Neutrophil (primary cell): ENCODE measurements at regions not wholly inside any gene's neighbourhood (a gene's known extent, or its start where the extent isn't known, plus 50 kb on each side); places are given as distances from the start of the nearest gene placed in this dataset.

Source experiments
- H3K27ac ChIP-seq: fragments of 200-600 bp; sonication (generic); 2 replicates; pipeline ENCODE4 v1.5.1; 2016; ENCODE audit warnings: mild to moderate bottlenecking, moderate library complexity
- H3K27me3 ChIP-seq: fragments of 200-600 bp; sonication (generic); 2 replicates; pipeline ENCODE4 v1.6.0; 2016; ENCODE audit warnings: mild to moderate bottlenecking
- H3K36me3 ChIP-seq: fragments of 200-600 bp; sonication (generic); 2 replicates; pipeline ENCODE4 v1.5.1; 2017
- H3K4me1 ChIP-seq, 2 experiments: fragments of 200-600 bp in 1 of 2; sonication (generic) in 1 of 2; 1 replicate in 1 of 2; 2 replicates in 1 of 2; pipeline versions ENCODE4 v1.5.1 to v1.6.1; 2013 to 2016; ENCODE audit warnings: low read depth in 1 of 2, low read length in 1 of 2, mild to moderate bottlenecking in 1 of 2, moderate library complexity in 1 of 2; ENCODE audit not compliant: control insufficient read depth in 1 of 2, insufficient read depth in 1 of 2
- H3K4me3 ChIP-seq, 2 experiments: fragments of 200-600 bp in 1 of 2; sonication (generic) in 1 of 2; 1 replicate in 1 of 2; 2 replicates in 1 of 2; pipeline ENCODE4 v1.5.1; 2013 to 2016; ENCODE audit warnings: low read depth in 1 of 2, low read length in 1 of 2, mild to moderate bottlenecking in 1 of 2, moderate library complexity in 1 of 2
- H3K9me3 ChIP-seq: fragments of 200-600 bp; sonication (generic); 2 replicates; pipeline ENCODE4 v1.5.1; 2016
- TF ChIP-seq, protein P1 (sequence below): fragments of 200-600 bp; sonication (generic); IDR thresholded peaks from 2 replicates; pipeline ENCODE4 v1.5.1; 2016; ENCODE audit warnings: antibody characterized with exemption

DNA sequence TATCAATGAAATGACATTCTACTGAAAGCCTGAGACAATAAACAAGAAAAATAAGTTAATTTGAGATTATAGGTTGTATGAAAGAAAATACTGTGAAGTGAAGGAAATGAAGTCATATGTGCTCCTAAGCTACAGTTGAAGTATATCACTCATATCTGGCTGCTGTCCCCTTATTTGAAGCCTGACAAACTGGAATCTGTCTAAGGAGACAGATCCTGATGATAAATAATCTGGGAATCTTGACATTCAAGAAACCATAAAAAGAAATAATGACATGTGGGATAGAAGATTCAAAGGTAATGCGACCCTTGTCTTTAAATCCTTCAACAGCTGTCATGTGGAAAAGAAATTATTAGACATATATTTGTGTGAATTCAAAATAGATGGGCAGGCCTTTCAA lies 424.5 kb upstream of the LMCD1 start:
- Histone ChIP-seq H3K4me1 (no peaks in the 10 kb centered on the region), H3K36me3 (no peaks in the 10 kb centered on the region), H3K9me3 (no peaks in the 10 kb centered on the region), H3K27ac (no peak overlapping the region), H3K4me3 (no peak overlapping the region), H3K27me3 (no peaks in the 10 kb centered on the region)
- TF ChIP-seq, protein P1, sequence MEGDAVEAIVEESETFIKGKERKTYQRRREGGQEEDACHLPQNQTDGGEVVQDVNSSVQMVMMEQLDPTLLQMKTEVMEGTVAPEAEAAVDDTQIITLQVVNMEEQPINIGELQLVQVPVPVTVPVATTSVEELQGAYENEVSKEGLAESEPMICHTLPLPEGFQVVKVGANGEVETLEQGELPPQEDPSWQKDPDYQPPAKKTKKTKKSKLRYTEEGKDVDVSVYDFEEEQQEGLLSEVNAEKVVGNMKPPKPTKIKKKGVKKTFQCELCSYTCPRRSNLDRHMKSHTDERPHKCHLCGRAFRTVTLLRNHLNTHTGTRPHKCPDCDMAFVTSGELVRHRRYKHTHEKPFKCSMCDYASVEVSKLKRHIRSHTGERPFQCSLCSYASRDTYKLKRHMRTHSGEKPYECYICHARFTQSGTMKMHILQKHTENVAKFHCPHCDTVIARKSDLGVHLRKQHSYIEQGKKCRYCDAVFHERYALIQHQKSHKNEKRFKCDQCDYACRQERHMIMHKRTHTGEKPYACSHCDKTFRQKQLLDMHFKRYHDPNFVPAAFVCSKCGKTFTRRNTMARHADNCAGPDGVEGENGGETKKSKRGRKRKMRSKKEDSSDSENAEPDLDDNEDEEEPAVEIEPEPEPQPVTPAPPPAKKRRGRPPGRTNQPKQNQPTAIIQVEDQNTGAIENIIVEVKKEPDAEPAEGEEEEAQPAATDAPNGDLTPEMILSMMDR = no peak

DNA sequence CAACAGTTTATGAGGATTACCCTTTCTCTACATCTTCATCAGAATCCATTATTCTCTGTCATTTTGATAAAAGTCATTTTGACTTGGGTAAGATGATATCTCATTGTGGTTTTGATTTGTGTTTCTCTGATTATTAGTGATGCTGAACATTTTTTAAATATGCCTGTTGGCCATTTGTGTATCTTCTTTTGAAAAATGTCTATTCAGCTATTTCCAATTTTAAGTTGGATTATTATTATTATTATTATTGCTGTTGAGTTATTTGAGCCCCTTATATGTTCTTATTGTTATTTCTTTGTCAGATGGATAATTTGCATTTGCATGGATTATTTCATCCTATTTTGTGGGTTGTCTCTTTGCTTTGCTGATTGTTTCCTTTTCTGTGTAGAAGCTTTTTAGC lies 421.2 kb upstream of the LMCD1 start:
- TF ChIP-seq, protein P1 = no peak
- H3K4me1 ChIP-seq = no peaks in the 10 kb centered on the region
- no peaks in the 10 kb centered on the region for H3K9me3 ChIP-seq
- H3K27me3 ChIP-seq = no peaks in the 10 kb centered on the region
- no peaks in the 10 kb centered on the region for H3K36me3 ChIP-seq
- H3K4me3 ChIP-seq = no peak overlapping the region
- H3K27ac ChIP-seq = no peak overlapping the region

DNA sequence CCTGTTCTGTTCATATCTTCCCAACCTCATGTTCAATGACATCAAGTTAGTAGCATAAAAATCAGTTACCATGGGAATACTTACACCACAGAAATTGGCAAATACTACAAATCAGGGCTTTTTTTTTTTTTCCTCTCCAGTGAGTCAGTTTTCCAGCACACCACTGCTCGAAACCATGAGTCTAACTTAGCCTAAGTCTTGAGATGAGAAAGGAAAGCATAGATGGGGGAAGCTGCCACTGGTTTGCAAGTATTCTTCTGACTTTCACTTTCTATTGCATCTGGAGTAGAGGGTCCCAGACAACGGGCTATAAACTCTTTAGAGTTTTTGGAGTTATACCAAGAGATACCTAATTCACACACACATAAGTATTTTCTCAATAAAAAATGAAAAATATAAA lies 416.1 kb upstream of the LMCD1 start:
- TF ChIP-seq, protein P1 = no peak
- Histone ChIP-seq H3K27ac (no peak overlapping the region), H3K27me3 (no peaks in the 10 kb centered on the region), H3K4me3 (no peak overlapping the region), H3K36me3 (no peaks in the 10 kb centered on the region), H3K9me3 (no peaks in the 10 kb centered on the region), H3K4me1 (peaks cover 0 to 7% of the 10 kb centered on the region in 2 experiments)

DNA sequence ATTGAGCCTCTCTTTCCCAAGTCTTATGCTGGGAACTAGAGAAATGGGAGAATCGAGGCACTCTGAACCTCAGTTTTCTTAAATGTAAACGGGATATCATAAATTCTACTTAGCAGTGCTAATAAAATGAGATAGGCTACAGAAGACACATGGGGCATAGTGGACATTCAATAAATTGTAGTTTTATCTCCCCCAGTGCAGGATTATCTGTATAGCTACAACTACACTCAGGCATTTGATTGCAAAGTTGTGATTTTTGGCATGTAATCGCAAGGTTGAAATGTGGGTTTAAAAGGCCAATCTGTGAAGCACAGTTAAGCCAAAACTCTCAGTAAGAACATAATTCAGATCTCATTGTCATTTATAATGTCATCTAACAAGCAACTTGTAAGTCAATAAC lies 413.7 kb upstream of the LMCD1 start:
- Histone ChIP-seq H3K9me3 (no peaks in the 10 kb centered on the region), H3K36me3 (no peaks in the 10 kb centered on the region), H3K27ac (no peak overlapping the region), H3K27me3 (no peaks in the 10 kb centered on the region), H3K4me1 (peaks cover 0 to 7% of the 10 kb centered on the region in 2 experiments), H3K4me3 (no peak overlapping the region)
- TF ChIP-seq, protein P1 = no peak

DNA sequence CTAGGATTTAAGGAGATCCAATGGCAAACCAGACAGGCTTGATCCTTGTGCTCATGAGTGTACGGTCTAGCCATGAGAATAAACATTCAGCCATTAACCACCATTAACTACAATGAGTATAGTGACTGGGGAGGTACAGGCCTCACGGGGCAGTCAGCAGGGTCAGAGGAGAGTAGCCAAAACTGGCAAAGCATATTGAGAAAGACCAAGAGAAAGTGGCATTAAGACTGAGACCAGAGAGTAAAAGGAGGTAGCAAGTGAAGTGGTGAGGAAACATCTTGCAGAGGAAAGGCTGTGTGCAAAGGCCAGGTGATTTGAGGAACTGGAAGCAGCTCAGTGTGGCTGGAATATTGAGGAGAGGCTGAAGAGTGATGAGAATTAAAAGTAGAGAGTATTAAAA lies 407.2 kb upstream of the LMCD1 start:
- Histone ChIP-seq H3K4me3 (no peak overlapping the region), H3K36me3 (no peaks in the 10 kb centered on the region), H3K27me3 (no peaks in the 10 kb centered on the region), H3K9me3 (no peaks in the 10 kb centered on the region), H3K27ac (peak overlapping the region; percentile 53), H3K4me1 (peaks cover 13 to 23% of the 10 kb centered on the region in 2 experiments)
- TF ChIP-seq, protein P1 = no peak

DNA sequence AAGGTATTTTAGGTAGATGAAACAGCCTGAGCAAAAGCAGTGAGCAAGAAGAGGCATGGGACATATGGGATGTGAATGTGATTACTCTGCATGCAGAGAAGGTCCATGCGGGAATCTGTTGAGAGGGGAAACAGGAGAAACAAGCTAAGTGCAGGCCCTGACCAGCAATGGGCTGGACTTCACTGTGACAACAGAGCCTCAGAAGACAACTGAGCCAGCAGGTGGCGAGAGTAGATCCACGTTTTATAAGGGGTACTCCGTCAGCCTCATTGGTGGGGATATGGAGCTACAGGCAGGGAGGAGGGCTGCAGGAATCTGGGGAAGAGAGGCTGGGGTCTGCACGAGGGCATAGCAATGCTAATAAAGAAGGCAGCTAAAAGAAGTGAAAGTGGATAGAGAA lies 405.9 kb upstream of the LMCD1 start:
- no peaks in the 10 kb centered on the region for H3K27me3 ChIP-seq
- H3K4me3 ChIP-seq = no peak overlapping the region
- no peak overlapping the region for H3K27ac ChIP-seq
- H3K9me3 ChIP-seq = no peaks in the 10 kb centered on the region
- peaks cover 19 to 28% of the 10 kb centered on the region in 2 experiments for H3K4me1 ChIP-seq
- TF ChIP-seq, protein P1 = no peak
- H3K36me3 ChIP-seq = no peaks in the 10 kb centered on the region
